ENCODE measurements at regions not wholly inside any gene's neighbourhood (a gene's known extent, or its start where the extent isn't known, plus 50 kb on each side); places are given as distances from the start of the nearest gene placed in this dataset.

GRCh38 chr4:59217910-59218631 is 1982.1 kb upstream of the ADGRL3 start:
- TF ChIP-seq CTCF (IDR thresholded peaks at IDR 0.05): no peak
- TF ChIP-seq POLR2A (IDR thresholded peaks at IDR 0.05): no peak

Measured in heart left ventricle (tissue), 13 donors.